NCI-H146 treated with DMSO at 0.1 percent for 48 hours (cell line): ENCODE measurements at regions not wholly inside any gene's neighbourhood (a gene's known extent, or its start where the extent isn't known, plus 50 kb on each side); places are given as distances from the start of the nearest gene placed in this dataset.
"Not testable (repeated sequence)": the region's sequence is repeated elsewhere in the genome, so short reads cannot be mapped to it uniquely, and the experiment has no call there.

Experiments used
- DNase-seq: peaks from one replicate; lab custom pipeline; 2025; ENCODE audit not compliant: unreplicated experiment; lab: John Stamatoyannopoulos, UW

DNA sequence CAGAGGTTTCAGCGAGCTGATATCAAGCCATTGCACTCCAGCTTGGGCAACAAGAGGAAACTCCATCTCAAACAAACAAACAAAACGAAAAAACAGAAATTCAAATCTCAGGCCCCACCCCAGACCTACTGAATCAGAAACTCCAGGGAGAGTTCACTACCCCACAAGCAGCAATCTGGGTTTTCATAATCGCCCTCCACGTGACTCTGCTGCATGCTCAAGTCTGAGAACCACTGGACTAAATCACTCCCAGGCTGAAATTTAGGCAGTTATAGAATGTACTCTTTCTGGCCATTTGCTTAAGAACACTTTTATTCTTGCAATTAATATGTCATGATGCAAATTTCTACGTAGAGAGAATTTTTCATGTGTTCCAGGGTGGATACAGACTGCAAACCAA is 287.3 kb downstream of the USP46 start:
- DNase-seq: no peak

- DNase-seq: no peak
Measured at GRCh38 chr4:52372269-52372668, 286.8 kb downstream of the USP46 start.

DNA sequence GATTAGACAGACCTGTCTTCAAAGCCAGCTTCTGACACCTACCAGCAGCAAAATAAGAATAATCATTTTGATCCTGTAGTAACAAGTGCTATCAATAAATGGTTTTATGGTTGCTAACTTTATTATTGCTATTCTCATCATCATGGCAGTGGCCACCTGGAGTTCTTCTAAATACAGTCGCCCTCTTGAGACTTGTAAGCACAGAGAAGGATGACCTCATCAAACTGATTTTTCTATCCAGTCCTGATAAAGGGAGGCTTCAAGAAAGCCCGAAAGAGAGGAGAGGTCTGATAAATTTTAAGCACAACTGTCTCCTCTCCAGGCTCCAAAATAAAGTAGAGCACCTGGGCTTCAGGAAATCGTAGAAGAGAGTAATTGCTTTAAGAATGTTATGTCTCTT is 286.4 kb downstream of the USP46 start:
- no peak for DNase-seq

DNA sequence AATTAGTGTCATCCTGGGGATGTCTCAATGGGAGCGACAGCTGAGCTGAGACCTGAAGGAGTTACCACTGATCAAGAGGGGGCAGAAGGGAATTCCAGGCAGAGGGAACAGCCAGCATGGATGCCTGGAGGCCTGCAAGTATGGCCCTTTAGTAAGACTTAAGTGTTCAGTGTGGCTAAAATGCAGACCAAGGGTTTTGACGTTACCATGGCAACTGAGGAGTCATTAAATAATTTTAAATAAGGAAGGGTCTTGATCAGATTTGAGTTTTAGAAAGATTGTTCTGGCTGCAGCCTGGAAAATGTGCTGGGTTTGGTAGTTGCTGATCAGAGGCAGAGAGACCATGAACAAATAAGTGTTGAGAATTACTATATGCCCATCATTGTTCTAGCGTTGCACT is 285.5 kb downstream of the USP46 start:
- DNase-seq: no peak

DNA sequence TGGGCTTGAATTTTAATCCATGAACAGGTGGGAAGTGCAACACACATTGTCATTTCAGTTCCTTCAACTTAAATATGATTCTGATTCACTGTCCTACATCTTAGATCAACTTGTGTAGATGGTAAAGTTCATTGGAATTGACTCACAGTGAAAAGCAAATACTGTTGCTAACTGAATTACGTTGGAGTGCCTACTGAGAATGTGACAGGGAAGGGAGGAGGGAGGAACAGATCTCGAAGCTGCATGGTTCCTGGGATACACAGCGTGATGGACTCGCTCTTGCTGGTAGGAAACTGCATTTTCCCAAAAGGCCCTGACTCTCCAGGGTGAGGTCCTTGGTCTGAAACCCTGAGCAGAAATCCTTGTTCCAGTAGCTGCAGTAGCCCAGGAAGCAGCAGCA is 284.2 kb downstream of the USP46 start:
- no peak for DNase-seq

- peak; percentile 32 for DNase-seq
Measured at GRCh38 chr4:52376132-52376704, 282.9 kb downstream of the USP46 start.

GRCh38 chr4:52377563-52377962 is 281.5 kb downstream of the USP46 start:
- DNase-seq: no peak

DNA sequence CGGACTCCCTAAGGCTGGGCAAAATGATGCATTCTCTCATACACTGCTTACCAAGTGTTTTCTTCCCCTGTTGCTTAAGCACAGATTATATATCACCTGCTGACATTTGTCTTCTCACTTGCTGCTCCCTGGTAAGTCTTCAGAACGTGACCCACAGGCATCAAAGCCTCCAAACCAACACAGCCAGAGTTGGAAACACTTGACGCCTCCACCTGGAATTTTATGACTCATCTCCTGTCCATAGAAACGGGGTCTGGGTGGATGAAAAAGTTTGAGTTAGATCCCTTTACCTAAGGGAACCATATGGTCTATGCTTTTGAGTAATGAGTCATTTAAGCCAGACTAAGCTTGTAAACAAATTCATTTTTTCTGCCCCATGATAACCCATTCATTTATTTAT is 251.6 kb downstream of the USP46 start:
- DNase-seq: no peak

DNA sequence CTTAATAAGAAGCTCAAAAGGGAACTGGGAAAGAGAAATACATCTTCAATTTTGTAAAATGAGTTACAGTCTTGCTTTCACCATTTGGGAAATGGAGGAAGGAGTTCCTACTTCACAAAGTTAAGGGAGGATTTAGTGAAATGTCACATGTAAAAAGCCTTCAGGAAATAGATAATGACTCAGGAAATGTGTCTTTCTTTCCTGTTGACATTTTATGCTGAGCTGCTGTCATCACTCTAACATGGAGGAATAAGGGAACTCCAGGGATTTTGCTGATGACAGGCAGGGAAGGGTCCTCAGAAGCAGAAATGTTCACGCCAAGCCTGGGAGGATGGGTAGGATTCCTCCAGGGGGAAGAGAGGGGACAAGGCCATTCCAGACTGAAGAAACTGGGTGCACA is 251.1 kb downstream of the USP46 start:
- DNase-seq: no peak

- no peak for DNase-seq
Measured at GRCh38 chr4:52408471-52408870, 250.6 kb downstream of the USP46 start.

- not testable (repeated sequence) for DNase-seq
Measured at GRCh38 chr4:52409766-52410165, 249.3 kb downstream of the USP46 start.

DNA sequence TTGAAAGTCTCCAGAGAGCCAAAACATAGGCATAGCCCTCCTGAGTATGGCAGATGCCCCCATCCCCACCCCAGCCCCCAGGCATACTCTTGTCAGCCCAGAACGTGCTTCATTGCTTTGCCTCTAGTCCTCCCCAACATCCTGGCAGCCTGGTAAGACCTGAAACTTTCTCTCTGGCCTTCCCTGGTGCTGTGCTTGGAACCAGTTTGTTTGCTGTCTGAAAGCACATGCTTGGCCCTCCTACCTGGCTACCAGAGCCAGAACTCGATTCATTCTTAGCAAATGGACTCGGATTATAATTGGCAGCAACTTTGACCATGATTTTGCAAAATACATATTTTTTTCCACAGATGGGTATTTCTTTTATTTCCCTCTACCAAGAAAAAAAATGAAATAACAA is 248.1 kb downstream of the USP46 start:
- DNase-seq: no peak

- no peak for DNase-seq
Measured at GRCh38 chr4:52420330-52420729, 238.8 kb downstream of the USP46 start.

DNA sequence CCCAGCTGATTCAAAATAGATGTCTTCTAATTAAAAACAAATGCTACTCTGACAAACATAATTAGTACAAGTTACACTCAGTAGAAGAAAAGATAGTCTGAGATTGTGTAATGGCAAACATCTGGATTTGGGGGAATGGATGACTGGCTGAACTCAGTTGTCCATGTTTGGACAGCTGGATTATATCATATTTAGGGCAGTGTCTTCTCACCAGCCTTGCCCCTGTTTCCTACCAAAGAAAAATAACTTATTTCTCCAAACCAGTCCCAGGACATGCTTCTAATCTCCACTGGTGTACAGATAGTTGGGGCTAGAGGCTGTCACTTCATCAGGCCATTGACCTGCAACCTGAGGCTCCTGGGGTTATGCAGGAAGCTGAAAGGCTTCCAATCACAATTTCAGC is 237.3 kb downstream of the USP46 start:
- no peak for DNase-seq

DNA sequence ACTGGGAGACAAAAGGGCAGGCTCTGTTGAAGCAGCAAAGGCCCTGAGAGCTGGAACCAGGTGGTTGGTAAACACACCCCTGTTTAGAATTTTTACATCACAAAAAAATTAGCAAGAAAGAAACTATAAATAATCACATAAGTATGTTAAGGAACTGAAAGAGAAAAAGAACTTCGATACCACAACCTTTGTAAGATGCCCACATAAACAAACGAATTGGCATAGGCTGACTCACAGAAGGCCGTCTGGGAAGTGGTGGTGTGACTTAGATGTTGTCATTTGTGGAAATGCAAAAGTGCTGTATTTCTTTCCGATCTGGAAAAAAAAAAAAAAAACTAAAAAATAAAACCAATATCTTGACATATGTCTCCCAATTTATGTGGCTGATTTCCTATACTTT is 235.1 kb downstream of the USP46 start:
- no peak for DNase-seq

- DNase-seq: no peak
Measured at GRCh38 chr4:52425751-52426326, 233.3 kb downstream of the USP46 start.

GRCh38 chr4:52431410-52431809 is 227.7 kb downstream of the USP46 start:
- no peak for DNase-seq

DNA sequence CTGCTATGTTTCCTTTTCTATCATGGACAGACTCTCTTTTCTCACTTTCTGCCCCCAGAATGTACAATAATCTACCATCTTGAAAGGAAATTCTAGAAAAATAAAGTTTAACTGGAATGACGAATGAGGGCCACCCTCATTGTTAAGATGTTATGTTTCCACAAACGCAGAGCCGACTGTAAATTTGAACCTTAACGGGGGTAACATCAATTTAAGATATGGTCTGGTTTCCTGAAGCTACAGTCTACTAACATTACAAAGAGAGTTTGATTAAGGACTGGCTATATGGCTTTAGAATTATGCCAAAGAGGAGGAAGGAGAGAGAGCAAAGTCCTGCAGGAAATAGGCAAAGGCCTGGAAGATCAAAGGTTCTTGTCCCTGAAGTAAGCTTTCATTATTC is 227.2 kb downstream of the USP46 start:
- no peak for DNase-seq

DNA sequence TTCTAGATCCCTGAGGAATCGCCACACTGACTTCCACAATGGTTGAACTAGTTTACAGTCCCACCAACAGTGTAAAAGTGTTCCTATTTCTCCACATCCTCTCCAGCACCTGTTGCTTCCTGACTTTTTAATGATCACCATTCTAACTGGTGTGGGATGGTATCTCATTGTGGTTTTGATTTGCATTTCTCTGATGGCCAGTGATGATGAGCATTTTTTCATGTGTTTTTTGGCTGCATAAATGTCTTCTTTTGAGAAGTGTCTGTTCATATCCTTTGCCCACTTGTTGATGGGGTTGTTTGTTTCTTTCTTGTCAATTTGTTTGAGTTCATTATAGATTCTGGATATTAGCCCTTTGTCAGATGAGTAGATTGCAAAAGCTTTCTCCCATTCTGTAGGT is 216.6 kb downstream of the USP46 start:
- DNase-seq: not testable (repeated sequence)

GRCh38 chr4:52472444-52472843 is 186.7 kb downstream of the USP46 start:
- DNase-seq: no peak

GRCh38 chr4:52477191-52477780 is 181.8 kb downstream of the USP46 start:
- DNase-seq: no peak

DNA sequence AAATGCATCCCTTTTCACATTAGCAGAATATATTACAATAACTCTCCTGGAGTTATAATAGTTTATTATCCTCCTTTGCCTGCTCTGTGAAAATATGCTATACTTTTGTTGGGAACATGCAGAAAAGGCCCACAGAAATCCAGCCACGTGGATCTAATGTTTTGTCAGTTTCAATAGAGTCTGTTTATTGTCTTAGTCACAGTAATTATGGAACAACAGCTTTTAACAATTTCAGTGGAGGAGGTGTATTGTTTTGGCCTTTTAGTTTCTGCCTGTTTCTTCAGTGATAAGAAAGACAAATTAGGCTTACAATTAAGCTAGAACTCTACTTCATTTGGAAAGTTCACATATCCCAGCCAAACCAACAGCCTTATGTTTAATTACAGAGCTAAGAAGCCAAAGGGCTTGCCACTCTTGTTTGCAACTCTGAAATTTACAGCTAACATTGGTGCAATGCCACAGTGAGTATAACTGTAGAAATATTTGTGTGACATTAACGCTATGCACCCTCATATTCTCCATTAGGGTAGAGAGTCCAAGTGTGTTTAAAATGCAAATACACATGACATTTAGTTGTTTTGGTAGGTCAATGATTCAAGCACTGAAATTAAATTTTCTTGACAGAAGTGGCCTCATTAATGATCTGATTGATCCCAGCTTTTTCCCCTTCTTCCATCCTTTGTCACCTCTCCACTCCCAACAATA is 175.8 kb downstream of the USP46 start:
- no peak for DNase-seq
